Omental fat pad (tissue), 3 donors: ENCODE measurements at regions not wholly inside any gene's neighbourhood (a gene's known extent, or its start where the extent isn't known, plus 50 kb on each side); places are given as distances from the start of the nearest gene placed in this dataset.

ENCODE experiments used
- ATAC-seq: fragments of 150-250 bp; one replicate; pipeline ENCODE4 v1.9.1; 2016; ENCODE audit warnings: mild to moderate bottlenecking, moderate library complexity; ENCODE audit not compliant: low FRiP score
- DNase-seq: peaks from one replicate; pipeline ENCODE4 v3.0.0-alpha.2; 2019; ENCODE audit warnings: low spot score
- CTCF ChIP-seq, 3 donors: fragments of 450-650 bp; IDR thresholded peaks; one replicate each; pipeline ENCODE4 v1.5.1; 2016 to 2017; ENCODE audit warnings: antibody characterized with exemption in 3 of 3, mild to moderate bottlenecking in 3 of 3, moderate library complexity in 2 of 3

- DNase-seq (no peak), ATAC-seq (no peak)
- no peak for TF ChIP-seq CTCF (IDR thresholded peaks at IDR 0.05)
These were observed 181.3 kb upstream of the HS3ST5 start for GRCh38 chr6:114524081-114524480.

GRCh38 chr6:114523508-114523907 lies 180.7 kb upstream of the HS3ST5 start:
- ATAC-seq: no peak
- TF ChIP-seq CTCF (IDR thresholded peaks at IDR 0.05): no peak

GRCh38 chr6:114521926-114522325 lies 179.1 kb upstream of the HS3ST5 start:
- TF ChIP-seq CTCF (IDR thresholded peaks at IDR 0.05): no peak
- DNase-seq: no peak
- ATAC-seq: no peak

More at GRCh38 chr6:114523508-114523907, 180.7 kb upstream of the HS3ST5 start:
- no peak for DNase-seq

GRCh38 chr6:114520976-114521375 lies 178.2 kb upstream of the HS3ST5 start:
- no peak for DNase-seq
- ATAC-seq: no peak

GRCh38 chr6:114514170-114514569 lies 171.3 kb upstream of the HS3ST5 start:
- no peak for TF ChIP-seq CTCF (IDR thresholded peaks at IDR 0.05)
- ATAC-seq (no peak), DNase-seq (no peak)

More at GRCh38 chr6:114520976-114521375, 178.2 kb upstream of the HS3ST5 start:
- TF ChIP-seq CTCF (IDR thresholded peaks at IDR 0.05): no peak

GRCh38 chr6:114471450-114471849 lies 128.6 kb upstream of the HS3ST5 start:
- no peak for ATAC-seq
- no peak for DNase-seq

More at GRCh38 chr6:114471450-114471849, 128.6 kb upstream of the HS3ST5 start:
- TF ChIP-seq CTCF (IDR thresholded peaks at IDR 0.05): no peak
